OCI-LY3 (cell line): ENCODE measurements at regions not wholly inside any gene's neighbourhood (a gene's known extent, or its start where the extent isn't known, plus 50 kb on each side); places are given as distances from the start of the nearest gene placed in this dataset.

Experiments
- EZH2phosphoT487 ChIP-seq: fragments of 200-600 bp; shearing (Covaris generic); IDR thresholded peaks from 2 replicates; pipeline ENCODE4 v1.6.1; 2018; ENCODE audit warnings: antibody characterized with exemption, mixed run types, low read depth
- TF ChIP-seq, protein P1 (sequence below): fragments of 200-600, 300-600 bp; sonication (generic); IDR thresholded peaks from 2 replicates; pipeline ENCODE4 v1.5.1; 2014; ENCODE audit warnings: antibody characterized with exemption, low read length, low read depth

DNA sequence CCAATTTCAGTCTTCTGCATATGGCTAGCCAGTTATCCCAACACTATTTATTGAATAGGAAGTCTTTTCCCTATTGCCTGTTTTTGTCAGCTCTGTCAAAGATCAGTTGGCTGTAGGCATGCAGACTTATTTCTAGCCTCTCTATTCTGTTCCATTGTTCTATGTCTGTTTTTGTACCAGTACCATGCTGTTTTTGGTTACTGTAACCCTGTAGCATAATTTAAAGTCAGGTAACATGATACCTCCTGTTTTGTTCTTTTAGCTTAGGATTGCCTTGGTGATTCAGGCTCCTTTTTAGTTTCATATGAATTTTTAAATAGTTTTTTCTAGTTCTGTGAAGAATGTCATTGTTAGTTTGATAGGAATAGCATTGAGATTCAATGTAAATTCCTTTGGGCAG, 104.9 kb upstream of the SLCO6A1 start:
- TF ChIP-seq, protein P1, sequence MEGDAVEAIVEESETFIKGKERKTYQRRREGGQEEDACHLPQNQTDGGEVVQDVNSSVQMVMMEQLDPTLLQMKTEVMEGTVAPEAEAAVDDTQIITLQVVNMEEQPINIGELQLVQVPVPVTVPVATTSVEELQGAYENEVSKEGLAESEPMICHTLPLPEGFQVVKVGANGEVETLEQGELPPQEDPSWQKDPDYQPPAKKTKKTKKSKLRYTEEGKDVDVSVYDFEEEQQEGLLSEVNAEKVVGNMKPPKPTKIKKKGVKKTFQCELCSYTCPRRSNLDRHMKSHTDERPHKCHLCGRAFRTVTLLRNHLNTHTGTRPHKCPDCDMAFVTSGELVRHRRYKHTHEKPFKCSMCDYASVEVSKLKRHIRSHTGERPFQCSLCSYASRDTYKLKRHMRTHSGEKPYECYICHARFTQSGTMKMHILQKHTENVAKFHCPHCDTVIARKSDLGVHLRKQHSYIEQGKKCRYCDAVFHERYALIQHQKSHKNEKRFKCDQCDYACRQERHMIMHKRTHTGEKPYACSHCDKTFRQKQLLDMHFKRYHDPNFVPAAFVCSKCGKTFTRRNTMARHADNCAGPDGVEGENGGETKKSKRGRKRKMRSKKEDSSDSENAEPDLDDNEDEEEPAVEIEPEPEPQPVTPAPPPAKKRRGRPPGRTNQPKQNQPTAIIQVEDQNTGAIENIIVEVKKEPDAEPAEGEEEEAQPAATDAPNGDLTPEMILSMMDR = no peak
- TF ChIP-seq EZH2phosphoT487 = no peak
